ENCODE measurements at regions not wholly inside any gene's neighbourhood (a gene's known extent, or its start where the extent isn't known, plus 50 kb on each side); places are given as distances from the start of the nearest gene placed in this dataset.

DNA sequence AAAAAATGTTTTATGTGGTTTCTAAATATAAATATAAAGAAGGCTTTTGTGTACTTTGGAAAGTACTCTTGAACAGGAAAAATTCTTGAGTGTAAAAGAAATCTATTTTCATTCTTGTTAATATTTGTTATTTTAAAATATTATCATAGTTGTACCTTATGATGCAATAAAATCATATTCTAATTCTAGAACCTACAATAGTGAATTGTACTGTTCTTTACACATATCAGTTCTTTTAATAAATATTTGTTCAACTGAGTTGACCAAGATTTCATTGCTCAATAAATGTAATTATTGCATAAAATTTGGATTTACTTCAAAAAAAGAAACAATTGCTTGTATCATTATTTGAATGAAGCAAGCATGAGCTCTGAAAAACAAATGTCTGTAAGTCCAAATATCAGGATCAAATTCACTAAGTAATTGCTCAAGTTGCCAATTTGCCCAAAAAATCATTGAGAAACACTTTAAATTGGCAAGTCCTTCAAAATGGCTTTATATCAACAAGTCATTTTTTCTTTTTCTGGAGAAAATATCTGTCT is 191.6 kb upstream of the SLC16A7 start:
- H3K9me3 ChIP-seq (ENCODE audit: insufficient read depth, low read depth, low read length), result no peaks in the 10 kb centered on the region
- no peaks in the 10 kb centered on the region for H3K79me2 ChIP-seq (ENCODE audit: control insufficient read depth, insufficient read depth, low read length, poor library complexity)
- H3K27ac ChIP-seq (ENCODE audit: low read depth, low read length), result no peak overlapping the region
- no peak overlapping the region for H3K4me2 ChIP-seq (ENCODE audit: low read length)
- H3K4me1 ChIP-seq (ENCODE audit: control insufficient read depth in 1 of 2, insufficient read depth in 2 of 2, low read length in 2 of 2), result peaks cover 0 to 1% of the 10 kb centered on the region in 2 experiments
- no peak overlapping the region for H4K91ac ChIP-seq (ENCODE audit: low read depth, low read length)
- H3K36me3 ChIP-seq (ENCODE audit: control insufficient read depth in 1 of 2, insufficient read depth in 2 of 2, low read length in 2 of 2), result no peaks in the 10 kb centered on the region
- H3K4me3 ChIP-seq (ENCODE audit: low read depth, low read length), result no peak overlapping the region
- no peak overlapping the region for H4K12ac ChIP-seq (ENCODE audit: low read depth, low read length)
- no peak overlapping the region for H2AFZ ChIP-seq (ENCODE audit: insufficient read depth, low read length, poor library complexity)
- no peak overlapping the region for H2BK120ac ChIP-seq (ENCODE audit: insufficient read depth, low read length, poor library complexity)
- H2BK12ac ChIP-seq (ENCODE audit: low read length), result no peak overlapping the region
- no peaks in the 10 kb centered on the region for H3K79me1 ChIP-seq (ENCODE audit: low read length)
- H3K23ac ChIP-seq (ENCODE audit: low read length), result no peak overlapping the region
- H2AK5ac ChIP-seq (ENCODE audit: low read length), result no peak overlapping the region
- no peaks in the 10 kb centered on the region for H3K27me3 ChIP-seq (ENCODE audit: insufficient read depth, low read length)
- H3K9ac ChIP-seq (ENCODE audit: low read length), result no peak overlapping the region
- no peak for DNase-seq
- H3K4ac ChIP-seq (ENCODE audit: low read depth, low read length), result no peak overlapping the region
- H4K8ac ChIP-seq (ENCODE audit: low read depth, low read length), result no peak overlapping the region
- H3K14ac ChIP-seq (ENCODE audit: low read length), result no peak overlapping the region
- no peak overlapping the region for H3K18ac ChIP-seq (ENCODE audit: low read length)
- H2BK5ac ChIP-seq (ENCODE audit: low read depth, low read length, poor library complexity), result no peak overlapping the region

- Histone ChIP-seq H2BK120ac (ENCODE audit: insufficient read depth, low read length, poor library complexity) (no peak overlapping the region), H4K12ac (ENCODE audit: low read depth, low read length) (no peak overlapping the region), H3K27ac (ENCODE audit: low read depth, low read length) (no peak overlapping the region), H3K4me1 (ENCODE audit: control insufficient read depth in 1 of 2, insufficient read depth in 2 of 2, low read length in 2 of 2) (peaks cover 0 to 1% of the 10 kb centered on the region in 2 experiments), H3K9me3 (ENCODE audit: insufficient read depth, low read depth, low read length) (no peaks in the 10 kb centered on the region), H3K4me3 (ENCODE audit: low read depth, low read length) (no peak overlapping the region), H3K18ac (ENCODE audit: low read length) (no peak overlapping the region), H3K79me1 (ENCODE audit: low read length) (no peaks in the 10 kb centered on the region), H2BK5ac (ENCODE audit: low read depth, low read length, poor library complexity) (no peak overlapping the region), H3K9ac (ENCODE audit: low read length) (no peak overlapping the region), H2AFZ (ENCODE audit: insufficient read depth, low read length, poor library complexity) (no peak overlapping the region), H4K91ac (ENCODE audit: low read depth, low read length) (no peak overlapping the region), H3K4ac (ENCODE audit: low read depth, low read length) (no peak overlapping the region), H3K4me2 (ENCODE audit: low read length) (no peak overlapping the region), H4K8ac (ENCODE audit: low read depth, low read length) (no peak overlapping the region), H3K23ac (ENCODE audit: low read length) (no peak overlapping the region), H3K14ac (ENCODE audit: low read length) (no peak overlapping the region), H3K27me3 (ENCODE audit: insufficient read depth, low read length) (no peaks in the 10 kb centered on the region), H3K36me3 (ENCODE audit: control insufficient read depth in 1 of 2, insufficient read depth in 2 of 2, low read length in 2 of 2) (no peaks in the 10 kb centered on the region), H3K79me2 (ENCODE audit: control insufficient read depth, insufficient read depth, low read length, poor library complexity) (no peaks in the 10 kb centered on the region), H2BK12ac (ENCODE audit: low read length) (no peak overlapping the region), H2AK5ac (ENCODE audit: low read length) (no peak overlapping the region)
- no CpG with 5 or more reads among the region's 3 CpGs for WGBS (ENCODE audit: extremely low coverage, insufficient coverage, insufficient read length)
- DNase-seq, result peak; percentile 6 to 65
These were observed 192.4 kb upstream of the SLC16A7 start for GRCh38 chr12:59403259-59403932.

DNA sequence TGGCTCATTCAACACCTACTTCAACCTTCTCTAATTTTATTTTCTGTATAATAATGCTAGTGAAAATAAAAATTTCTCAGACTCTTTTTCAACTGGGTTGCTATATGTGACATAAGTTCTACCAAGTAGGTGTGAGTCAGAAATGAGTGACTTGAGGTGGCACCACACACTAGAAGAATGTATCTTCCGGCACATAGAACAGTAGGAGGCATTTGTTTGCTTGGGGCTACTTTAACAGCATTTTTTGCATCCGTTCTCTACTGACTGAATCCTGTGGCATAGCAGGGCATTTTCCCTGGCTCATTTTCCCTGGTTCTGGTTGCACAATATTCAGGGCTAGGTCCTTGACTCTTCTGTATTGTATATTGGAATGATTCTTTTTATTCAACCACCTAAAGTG is 194.0 kb upstream of the SLC16A7 start:
- H2BK12ac ChIP-seq (ENCODE audit: low read length), result no peak overlapping the region
- no peaks in the 10 kb centered on the region for H3K79me2 ChIP-seq (ENCODE audit: control insufficient read depth, insufficient read depth, low read length, poor library complexity)
- H4K91ac ChIP-seq (ENCODE audit: low read depth, low read length), result no peak overlapping the region
- no peak overlapping the region for H4K12ac ChIP-seq (ENCODE audit: low read depth, low read length)
- no peak overlapping the region for H4K8ac ChIP-seq (ENCODE audit: low read depth, low read length)
- no peak overlapping the region for H2AFZ ChIP-seq (ENCODE audit: insufficient read depth, low read length, poor library complexity)
- no peak overlapping the region for H3K4me2 ChIP-seq (ENCODE audit: low read length)
- H2BK5ac ChIP-seq (ENCODE audit: low read depth, low read length, poor library complexity), result no peak overlapping the region
- no peak overlapping the region for H3K18ac ChIP-seq (ENCODE audit: low read length)
- H3K4ac ChIP-seq (ENCODE audit: low read depth, low read length), result no peak overlapping the region
- no CpG with 5 or more reads among the region's 2 CpGs for WGBS (ENCODE audit: extremely low coverage, insufficient coverage, insufficient read length)
- no peaks in the 10 kb centered on the region for H3K27me3 ChIP-seq (ENCODE audit: insufficient read depth, low read length)
- DNase-seq, result no peak
- H3K4me1 ChIP-seq (ENCODE audit: control insufficient read depth in 1 of 2, insufficient read depth in 2 of 2, low read length in 2 of 2), result peaks cover 0 to 1% of the 10 kb centered on the region in 2 experiments
- no peak overlapping the region for H3K14ac ChIP-seq (ENCODE audit: low read length)
- H3K79me1 ChIP-seq (ENCODE audit: low read length), result no peaks in the 10 kb centered on the region
- H3K9ac ChIP-seq (ENCODE audit: low read length), result no peak overlapping the region
- no peak overlapping the region for H3K27ac ChIP-seq (ENCODE audit: low read depth, low read length)
- no peak overlapping the region for H2AK5ac ChIP-seq (ENCODE audit: low read length)
- no peaks in the 10 kb centered on the region for H3K9me3 ChIP-seq (ENCODE audit: insufficient read depth, low read depth, low read length)
- no peak overlapping the region for H3K4me3 ChIP-seq (ENCODE audit: low read depth, low read length)
- H3K23ac ChIP-seq (ENCODE audit: low read length), result no peak overlapping the region
- no peaks in the 10 kb centered on the region for H3K36me3 ChIP-seq (ENCODE audit: control insufficient read depth in 1 of 2, insufficient read depth in 2 of 2, low read length in 2 of 2)
- H2BK120ac ChIP-seq (ENCODE audit: insufficient read depth, low read length, poor library complexity), result no peak overlapping the region

GRCh38 chr12:59398164-59398563 is 197.7 kb upstream of the SLC16A7 start:
- Histone ChIP-seq H3K18ac (ENCODE audit: low read length) (no peak overlapping the region), H3K9ac (ENCODE audit: low read length) (no peak overlapping the region), H4K8ac (ENCODE audit: low read depth, low read length) (no peak overlapping the region), H2BK5ac (ENCODE audit: low read depth, low read length, poor library complexity) (no peak overlapping the region), H3K36me3 (ENCODE audit: control insufficient read depth in 1 of 2, insufficient read depth in 2 of 2, low read length in 2 of 2) (no peaks in the 10 kb centered on the region), H3K4me1 (ENCODE audit: control insufficient read depth in 1 of 2, insufficient read depth in 2 of 2, low read length in 2 of 2) (no peaks in the 10 kb centered on the region), H3K4ac (ENCODE audit: low read depth, low read length) (no peak overlapping the region), H3K23ac (ENCODE audit: low read length) (no peak overlapping the region), H3K4me3 (ENCODE audit: low read depth, low read length) (no peak overlapping the region), H4K91ac (ENCODE audit: low read depth, low read length) (no peak overlapping the region), H3K79me2 (ENCODE audit: control insufficient read depth, insufficient read depth, low read length, poor library complexity) (no peaks in the 10 kb centered on the region), H3K79me1 (ENCODE audit: low read length) (no peaks in the 10 kb centered on the region), H2BK12ac (ENCODE audit: low read length) (no peak overlapping the region), H2AK5ac (ENCODE audit: low read length) (no peak overlapping the region), H3K9me3 (ENCODE audit: insufficient read depth, low read depth, low read length) (no peaks in the 10 kb centered on the region), H3K27me3 (ENCODE audit: insufficient read depth, low read length) (no peaks in the 10 kb centered on the region), H2AFZ (ENCODE audit: insufficient read depth, low read length, poor library complexity) (no peak overlapping the region), H3K4me2 (ENCODE audit: low read length) (no peak overlapping the region), H3K14ac (ENCODE audit: low read length) (no peak overlapping the region), H3K27ac (ENCODE audit: low read depth, low read length) (no peak overlapping the region), H2BK120ac (ENCODE audit: insufficient read depth, low read length, poor library complexity) (no peak overlapping the region), H4K12ac (ENCODE audit: low read depth, low read length) (no peak overlapping the region)
- no CpG with 5 or more reads among the region's 1 CpG for WGBS (ENCODE audit: extremely low coverage, insufficient coverage, insufficient read length)
- DNase-seq, result no peak

Data from trophoblast cell (in vitro differentiated cells and primary cell).